GM12864 (cell line): ENCODE measurements at regions not wholly inside any gene's neighbourhood (a gene's known extent, or its start where the extent isn't known, plus 50 kb on each side); places are given as distances from the start of the nearest gene placed in this dataset.

Experiments used
- DNase-seq: peaks from one replicate; pipeline ENCODE4 v3.0.0-alpha.2; 2011; ENCODE audit warnings: low read depth
- H3K4me3 ChIP-seq: 2 replicates; pipeline ENCODE4 v1.5.1; 2011; ENCODE audit warnings: mild to moderate bottlenecking, low read depth, low read length, control low read depth
- CTCF ChIP-seq: IDR thresholded peaks from 2 replicates; pipeline ENCODE4 v1.5.1; 2011; ENCODE audit warnings: low read depth, mild to moderate bottlenecking, moderate library complexity, low read length, control low read depth, inconsistent platforms; ENCODE audit errors: missing control alignments

- H3K4me3 ChIP-seq = no peak overlapping the region
- TF ChIP-seq CTCF = no peak
- DNase-seq = no peak
These were observed 598.2 kb downstream of the LMO4 start for GRCh38 chr1:87926921-87927320.

GRCh38 chr1:87927391-87928280 lies 599.0 kb downstream of the LMO4 start:
- DNase-seq = no peak
- H3K4me3 ChIP-seq = no peak overlapping the region
- no peak for TF ChIP-seq CTCF

GRCh38 chr1:87928623-87929022 lies 599.9 kb downstream of the LMO4 start:
- no peak for DNase-seq
- H3K4me3 ChIP-seq = no peak overlapping the region
- no peak for TF ChIP-seq CTCF

- DNase-seq = no peak
- no peak overlapping the region for H3K4me3 ChIP-seq
- no peak for TF ChIP-seq CTCF
These were observed 601.2 kb downstream of the LMO4 start for GRCh38 chr1:87929906-87930305.

GRCh38 chr1:87930796-87931195 lies 602.1 kb downstream of the LMO4 start:
- TF ChIP-seq CTCF = no peak
- no peak overlapping the region for H3K4me3 ChIP-seq
- no peak for DNase-seq

GRCh38 chr1:87933171-87933570 lies 604.5 kb downstream of the LMO4 start:
- no peak for TF ChIP-seq CTCF
- H3K4me3 ChIP-seq = no peak overlapping the region
- no peak for DNase-seq

GRCh38 chr1:87935130-87935529 lies 606.5 kb downstream of the LMO4 start:
- H3K4me3 ChIP-seq = no peak overlapping the region
- TF ChIP-seq CTCF = no peak
- DNase-seq = no peak
